HepG2 (cell line): ENCODE measurements at regions not wholly inside any gene's neighbourhood (a gene's known extent, or its start where the extent isn't known, plus 50 kb on each side); places are given as distances from the start of the nearest gene placed in this dataset.

ENCODE experiments used
- ATAC-seq: fragments of 200-7000 bp; cut with Tn5 transposase; 3 replicates; pipeline ENCODE4 v1.9.1; 2020; ENCODE audit warnings: mild to moderate bottlenecking, moderate library complexity
- BruUV-seq: library from RNA; stranded (reverse); fragments of 400-500 nt; replicated peaks from 2 replicates; lab custom pipeline; 2021; lab: Mats Ljungman, UMichigan
- CTCF ChIA-PET: fragments of 300-600 bp; formaldehyde crosslinking; extraction: SDS; loops from one replicate; lab custom pipeline; 2021; ENCODE audit warnings: low total read pairs, inconsistent platforms, low intra/inter-chr PET ratio; lab: Yijun Ruan, JAX
- POLR2A ChIA-PET: fragments of 350-600 bp; sonication (Branson Sonifier 250); formaldehyde crosslinking; loops from one replicate; lab custom pipeline; 2020; ENCODE audit warnings: antibody characterized with exemption, inconsistent platforms; lab: Yijun Ruan, JAX
- DNase-seq: peaks from one replicate; pipeline ENCODE4 v3.0.0-alpha.2; 2015; ENCODE audit warnings: low spot score
- FAIRE-seq: peaks from 3 replicates; lab custom pipeline; 2011; peaks lifted over from hg19 to GRCh38; lab: Jason Lieb, UNC
- H2AFZ ChIP-seq: one replicate; pipeline ENCODE4 v1.6.1; 2011; ENCODE audit warnings: low read length, inconsistent platforms
- H3K27ac ChIP-seq: fragments of 300-600 bp; 3 replicates; pipeline ENCODE4 v1.8.0; 2011; ENCODE audit warnings: mixed run types, mild to moderate bottlenecking, mixed read lengths, low read length, inconsistent platforms; ENCODE audit not compliant: insufficient read depth; ENCODE audit errors: extremely low read length
- H3K27me3 ChIP-seq, 2 experiments: fragments of 200-600 bp in 1 of 2; 2 replicates in 1 of 2; 3 replicates in 1 of 2; pipeline versions ENCODE4 v1.6.0 to v1.8.0; 2011; ENCODE audit warnings: low read length in 2 of 2, mild to moderate bottlenecking in 2 of 2, moderate library complexity in 2 of 2, inconsistent platforms in 1 of 2; ENCODE audit not compliant: insufficient read depth in 2 of 2, control insufficient read depth in 1 of 2
- H3K36me3 ChIP-seq, 2 experiments: fragments of 200-600 bp in 1 of 2; replicated peaks in 1 of 2; 2 replicates in 1 of 2; 3 replicates in 1 of 2; pipeline versions ENCODE4 v1.5.1 to v1.8.0; 2011; ENCODE audit warnings: low read length in 2 of 2, inconsistent platforms in 1 of 2; ENCODE audit not compliant: insufficient read depth in 2 of 2, control insufficient read depth in 1 of 2
- H3K4me1 ChIP-seq: 2 replicates; pipeline ENCODE4 v1.5.1; 2012; ENCODE audit warnings: low read length, inconsistent platforms; ENCODE audit not compliant: insufficient read depth
- H3K4me2 ChIP-seq: 2 replicates; pipeline ENCODE4 v1.6.0; 2011; ENCODE audit warnings: low read depth, low read length, inconsistent platforms
- H3K4me3 ChIP-seq, 3 experiments: fragments of 200-600 bp in 1 of 3; sonication (generic), shearing (Covaris generic) in 1 of 3; replicated peaks in 1 of 3; 2 replicates each; pipeline ENCODE4 v1.5.1; 2011 to 2016; ENCODE audit warnings: low read length in 3 of 3, inconsistent platforms in 2 of 3, low read depth in 2 of 3, mild to moderate bottlenecking in 2 of 3, control low read depth in 1 of 3, mixed read lengths in 1 of 3; ENCODE audit not compliant: insufficient read depth in 1 of 3
- H3K79me2 ChIP-seq: one replicate; pipeline ENCODE4 v1.6.1; 2011; ENCODE audit warnings: low read length, inconsistent platforms; ENCODE audit not compliant: insufficient read depth
- H3K9ac ChIP-seq: 2 replicates; pipeline ENCODE4 v1.6.0; 2011; ENCODE audit warnings: mild to moderate bottlenecking, low read depth, low read length, inconsistent platforms; ENCODE audit not compliant: insufficient read depth
- H3K9me3 ChIP-seq: 2 replicates; pipeline ENCODE4 v1.5.1; 2012; ENCODE audit warnings: mild to moderate bottlenecking, low read length
- H4K20me1 ChIP-seq: 2 replicates; pipeline ENCODE4 v1.6.0; 2011; ENCODE audit warnings: inconsistent platforms, mild to moderate bottlenecking, low read length, moderate library complexity; ENCODE audit not compliant: insufficient read depth
- HCFC1 ChIP-seq: fragments of 150-350 bp; IDR thresholded peaks from 2 replicates; pipeline ENCODE4 v1.6.1; 2014; ENCODE audit warnings: low read depth, low read length
- TCF7 ChIP-seq: sonication (generic); IDR thresholded peaks from 2 replicates; pipeline ENCODE4 v1.6.1; 2016; ENCODE audit warnings: antibody characterized with exemption, low read depth
- WIZ ChIP-seq: sonication (generic); formaldehyde crosslinking; IDR thresholded peaks from 2 replicates; pipeline ENCODE4 v1.5.1; 2020; ENCODE audit warnings: mild to moderate bottlenecking, missing genetic modification reagents
- ZFP36L2 ChIP-seq: sonication (generic); formaldehyde crosslinking; IDR thresholded peaks from 2 replicates; pipeline ENCODE4 v1.4.0; 2020; ENCODE audit warnings: missing genetic modification reagents
- ZNF235 ChIP-seq: sonication (generic); formaldehyde crosslinking; IDR thresholded peaks from 2 replicates; pipeline ENCODE4 v1.8.1; 2023; ENCODE audit warnings: mild to moderate bottlenecking, missing genetic modification reagents, borderline replicate concordance
- ZNF260 ChIP-seq: sonication (generic); formaldehyde crosslinking; IDR thresholded peaks from 2 replicates; pipeline ENCODE4 v1.4.0; 2020; ENCODE audit warnings: missing genetic modification reagents, low read depth, mild to moderate bottlenecking, borderline replicate concordance
- WGBS: methylation state at CpG from one replicate; pipeline ENCODE4 v1.1.6; 2017; ENCODE audit warnings: low lambda C conversion rate; 5-methylcytosine and 5-hydroxymethylcytosine counted together
- in situ Hi-C: cut with HindIII; loops from 2 replicates; pipeline ENCODE4 v1.10.0; 2017; ENCODE audit warnings: low pct_unique_long_range_greater_than_20kb; ENCODE audit not compliant: extremely low pct_ligation_motif_present
- intact Hi-C: fragments of 100-400 bp; cut with micrococcal nuclease; formaldehyde crosslinking; loops from one replicate; pipeline ENCODE4 v1.10.0; 2022; ENCODE audit not compliant: unreplicated experiment

DNA sequence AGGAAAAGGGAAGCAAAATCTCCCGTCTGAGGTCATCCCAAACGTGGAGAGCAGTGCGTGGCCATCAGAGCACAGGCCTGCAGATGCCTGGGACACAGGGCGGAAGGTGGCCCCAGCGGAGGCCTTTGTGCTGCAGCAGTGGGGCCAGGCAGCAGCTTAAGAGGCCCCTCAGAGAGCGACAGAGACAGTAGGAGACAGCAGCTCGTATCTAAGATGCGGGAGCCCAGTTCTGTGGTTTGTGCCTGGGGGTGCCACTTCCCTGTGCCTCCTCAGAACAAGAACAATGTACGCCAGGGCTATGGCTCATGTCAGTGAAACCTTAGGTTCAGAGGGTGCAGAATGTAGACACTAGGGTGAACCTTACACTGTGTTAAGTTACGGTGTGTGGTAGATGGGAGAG is 316.6 kb upstream of the AKR1E2 start:
- no peak for ATAC-seq

DNA sequence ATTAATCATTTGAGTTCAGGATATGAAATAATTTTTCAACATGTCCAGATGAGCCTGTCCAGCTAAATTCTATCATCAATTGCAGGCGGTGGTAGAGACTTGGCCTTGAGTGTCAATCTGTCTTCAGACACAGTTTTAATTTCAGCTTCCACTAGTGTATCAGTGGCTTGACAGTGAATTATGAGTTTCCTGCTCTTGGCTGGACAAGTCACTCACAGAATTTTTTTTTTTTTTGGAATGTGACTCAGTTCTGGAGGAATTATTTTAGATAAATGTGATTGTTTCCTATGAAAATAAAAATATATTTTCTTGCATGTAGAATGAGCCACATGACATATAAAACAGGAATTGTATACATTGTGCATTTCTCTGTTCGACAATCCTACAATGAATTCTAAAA is 319.9 kb upstream of the AKR1E2 start:
- Histone ChIP-seq H4K20me1 (no peaks in the 10 kb centered on the region), H3K27me3 (peaks cover 2 to 9% of the 10 kb centered on the region in 2 experiments; a peak in 3 of 5 replicates), H3K9ac (no peak overlapping the region), H3K27ac (no peak overlapping the region), H3K4me2 (no peak overlapping the region), H3K4me3 (no peak overlapping the region), H3K79me2 (no peaks in the 10 kb centered on the region), H3K36me3 (no peaks in the 10 kb centered on the region), H2AFZ (no peak overlapping the region), H3K9me3 (no peaks in the 10 kb centered on the region), H3K4me1 (no peaks in the 10 kb centered on the region)
- in situ Hi-C loops: no loop called here
- ChIA-PET CTCF (no interaction called here), POLR2A (no interaction called here)
- WGBS: 15% methylated on average over 2 of the region's 2 CpGs
- TF ChIP-seq ZFP36L2 (CRISPR knock-in tag) (no peak), WIZ (CRISPR knock-in tag) (no peak)
- no peak for DNase-seq
- no TSS peak for BruUV-seq
- ATAC-seq: no peak
- intact Hi-C loops: no loop called here
- FAIRE-seq: no peak

More for the DNA sequence above, 316.6 kb upstream of the AKR1E2 start:
- in situ Hi-C loops (no loop called here), intact Hi-C loops (no loop called here)
- TF ChIP-seq ZNF235 (CRISPR knock-in tag): no peak
- TF ChIP-seq TCF7: no peak
- no peak for TF ChIP-seq HCFC1
- TF ChIP-seq ZNF260: no peak
- Histone ChIP-seq H3K36me3 (no peaks in the 10 kb centered on the region), H3K27ac (no peak overlapping the region), H4K20me1 (no peaks in the 10 kb centered on the region), H3K79me2 (no peaks in the 10 kb centered on the region), H2AFZ (no peak overlapping the region), H3K4me1 (no peaks in the 10 kb centered on the region), H3K4me3 (no peak overlapping the region), H3K27me3 (peaks cover 2 to 9% of the 10 kb centered on the region in 2 experiments; a peak in 3 of 5 replicates), H3K9me3 (no peaks in the 10 kb centered on the region), H3K4me2 (no peak overlapping the region), H3K9ac (no peak overlapping the region)
- FAIRE-seq: no peak
- no peak for DNase-seq
- POLR2A ChIA-PET: no interaction called here
- 29% methylated on average over 5 of the region's 10 CpGs for whole genome bisulfite sequencing
- CTCF ChIA-PET: no interaction called here
- no TSS peak for BruUV-seq
